ENCODE measurements at regions not wholly inside any gene's neighbourhood (a gene's known extent, or its start where the extent isn't known, plus 50 kb on each side); places are given as distances from the start of the nearest gene placed in this dataset.
A peak's percentile ranks its signal among the peaks of the same experiment; 100 is the strongest.
"Not testable (repeated sequence)": the region's sequence is repeated elsewhere in the genome, so short reads cannot be mapped to it uniquely, and the experiment has no call there.

DNA sequence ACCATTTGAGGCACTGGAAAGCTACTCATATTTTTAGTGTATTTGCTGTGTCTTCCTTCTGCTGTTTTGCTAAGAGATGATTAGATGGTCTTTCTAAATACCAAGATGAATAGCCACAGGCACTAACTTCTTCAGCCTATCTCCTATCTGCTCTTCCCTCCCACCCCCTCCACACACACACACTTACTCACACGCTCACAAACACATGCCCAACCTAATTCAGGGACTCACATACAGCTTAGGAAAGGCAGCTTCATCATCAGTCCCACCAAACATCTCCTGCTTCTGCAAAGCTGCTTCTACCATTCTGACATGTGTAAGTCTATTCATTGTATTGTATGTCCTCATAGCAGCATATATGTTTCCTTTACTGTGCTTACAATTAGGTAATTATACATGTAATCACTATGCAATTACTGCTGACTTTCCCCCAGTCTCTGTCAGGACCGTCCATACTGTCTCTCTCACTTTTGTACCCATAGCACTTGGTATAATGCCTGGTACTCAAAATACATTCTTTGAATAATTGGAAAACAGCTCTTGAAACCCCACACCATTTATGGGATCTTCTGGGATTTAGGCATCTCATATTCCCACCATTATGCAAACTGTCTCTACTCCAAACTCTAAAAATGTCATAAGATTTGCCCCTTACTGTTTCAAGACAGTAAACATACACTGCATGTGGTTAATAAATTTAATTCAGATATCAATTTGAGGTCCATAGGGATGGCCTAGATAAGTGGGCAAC, 83.3 kb upstream of the HIF1A start:
- Histone ChIP-seq H2BK5ac (ENCODE audit: low read depth, low read length, poor library complexity, severe bottlenecking) (no peak overlapping the region), H4K8ac (ENCODE audit: low read length) (peak overlapping the region; percentile 45), H3K9me3 (ENCODE audit: control insufficient read depth, low read length) (no peaks in the 10 kb centered on the region), H3K4me1 (ENCODE audit: control insufficient read depth, insufficient read depth, low read depth, low read length) (peaks cover 14% of the 10 kb centered on the region), H3K27me3 (ENCODE audit: control insufficient read depth in 1 of 2, insufficient read depth in 1 of 2, low read length in 2 of 2) (no peaks in the 10 kb centered on the region), H2AFZ (ENCODE audit: low read depth, low read length) (no peak overlapping the region), H2BK12ac (ENCODE audit: low read length in 2 of 2) (peak overlapping the region in 1 of 2 experiments; percentile 69), H2AK5ac (ENCODE audit: low read length, severe bottlenecking) (peak overlapping the region; percentile 17), H3K4ac (ENCODE audit: low read depth in 1 of 2, low read length in 2 of 2) (peak overlapping the region in 1 of 2 experiments; percentile 32), H2BK15ac (ENCODE audit: low read depth, poor library complexity, severe bottlenecking) (no peak overlapping the region), H3K79me1 (replicated peaks; ENCODE audit: low read length, poor library complexity, severe bottlenecking) (peaks cover 8% of the 10 kb centered on the region), H3K14ac (ENCODE audit: low read length in 2 of 2) (no peak overlapping the region), H3K4me3 (ENCODE audit: insufficient read depth in 1 of 2, low read depth in 1 of 2, low read length in 2 of 2) (no peak overlapping the region), H2BK120ac (ENCODE audit: low read depth, low read length) (no peak overlapping the region), H3K4me2 (ENCODE audit: low read length, poor library complexity, severe bottlenecking) (no peak overlapping the region), H3K9ac (ENCODE audit: low read length) (no peak overlapping the region), H4K91ac (ENCODE audit: low read length) (peak overlapping the region; percentile 58), H3K27ac (ENCODE audit: low read length, poor library complexity, severe bottlenecking) (no peak overlapping the region), H3K23ac (ENCODE audit: low read length in 2 of 2) (no peak overlapping the region), H3K18ac (ENCODE audit: low read depth in 1 of 2, low read length in 2 of 2) (no peak overlapping the region), H3K36me3 (ENCODE audit: control insufficient read depth in 1 of 2, insufficient read depth in 2 of 2, low read depth in 1 of 2, low read length in 2 of 2) (no peaks in the 10 kb centered on the region)
- 83% methylated on average over 2 of the region's 2 CpGs for WGBS
- DNase-seq, result peak; percentile 47

DNA sequence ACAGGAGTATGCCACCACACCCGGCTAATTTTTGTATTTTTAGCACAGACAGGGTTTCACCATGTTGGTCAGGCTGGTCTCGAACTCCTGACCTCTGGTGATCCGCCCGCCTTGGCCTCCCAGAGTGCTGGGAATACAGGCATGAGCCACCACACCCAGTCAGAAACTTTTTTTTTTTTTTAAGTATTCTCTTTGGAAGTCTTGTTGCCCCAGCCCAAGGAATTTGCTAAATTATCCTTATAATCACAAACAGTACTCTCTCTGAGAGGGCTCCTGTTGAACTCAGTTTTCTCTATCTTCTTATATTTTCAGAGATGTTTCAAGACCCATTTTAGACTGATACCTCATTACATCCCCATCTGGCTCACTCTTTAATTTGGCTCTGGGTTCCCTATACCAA, 82.3 kb upstream of the HIF1A start:
- H4K8ac ChIP-seq (ENCODE audit: low read length); H2BK5ac ChIP-seq (ENCODE audit: low read depth, low read length, poor library complexity, severe bottlenecking); H3K14ac ChIP-seq (ENCODE audit: low read length in 2 of 2); H4K91ac ChIP-seq (ENCODE audit: low read length); H3K9ac ChIP-seq (ENCODE audit: low read length); H3K27ac ChIP-seq (ENCODE audit: low read length, poor library complexity, severe bottlenecking); H3K4me2 ChIP-seq (ENCODE audit: low read length, poor library complexity, severe bottlenecking); H3K36me3 ChIP-seq (ENCODE audit: control insufficient read depth in 1 of 2, insufficient read depth in 2 of 2, low read depth in 1 of 2, low read length in 2 of 2); H2BK12ac ChIP-seq (ENCODE audit: low read length in 2 of 2); H3K9me3 ChIP-seq (ENCODE audit: control insufficient read depth, low read length); H3K18ac ChIP-seq (ENCODE audit: low read depth in 1 of 2, low read length in 2 of 2); H3K23ac ChIP-seq (ENCODE audit: low read length in 2 of 2); DNase-seq; H2BK120ac ChIP-seq (ENCODE audit: low read depth, low read length); H3K4ac ChIP-seq (ENCODE audit: low read depth in 1 of 2, low read length in 2 of 2); H3K79me1 ChIP-seq (replicated peaks; ENCODE audit: low read length, poor library complexity, severe bottlenecking); H3K27me3 ChIP-seq (ENCODE audit: control insufficient read depth in 1 of 2, insufficient read depth in 1 of 2, low read length in 2 of 2); H2AK5ac ChIP-seq (ENCODE audit: low read length, severe bottlenecking); H3K4me3 ChIP-seq (ENCODE audit: insufficient read depth in 1 of 2, low read depth in 1 of 2, low read length in 2 of 2); H2AFZ ChIP-seq (ENCODE audit: low read depth, low read length); H2BK15ac ChIP-seq (ENCODE audit: low read depth, poor library complexity, severe bottlenecking): not testable (repeated sequence)
- 95% methylated on average over 4 of the region's 4 CpGs for WGBS
- H3K4me1 ChIP-seq (ENCODE audit: control insufficient read depth, insufficient read depth, low read depth, low read length), result peaks cover 12% of the 10 kb centered on the region

DNA sequence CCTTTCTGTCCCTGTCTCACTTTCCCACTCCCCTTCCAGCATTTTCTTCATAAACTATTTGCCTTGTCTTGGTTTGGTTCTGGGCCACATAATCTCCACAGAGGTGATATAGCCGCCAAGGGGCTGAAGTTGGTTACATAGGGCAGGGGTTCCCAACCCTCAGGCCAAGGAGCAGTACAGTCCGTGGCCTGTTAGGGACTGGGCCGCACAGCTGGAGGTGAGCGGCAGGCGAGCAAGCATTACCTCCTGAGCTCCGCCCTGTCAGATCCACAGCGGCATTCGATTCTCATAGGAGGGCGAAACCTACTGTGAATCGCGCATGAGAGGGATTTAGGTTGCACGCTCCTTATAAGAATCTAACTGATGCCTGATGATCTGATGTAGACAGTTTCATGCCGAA, 80.6 kb upstream of the HIF1A start:
- H3K4me2 ChIP-seq (ENCODE audit: low read length, poor library complexity, severe bottlenecking), result no peak overlapping the region
- no peak overlapping the region for H3K4ac ChIP-seq (ENCODE audit: low read depth in 1 of 2, low read length in 2 of 2)
- no peak overlapping the region for H3K9ac ChIP-seq (ENCODE audit: low read length)
- H2AFZ ChIP-seq (ENCODE audit: low read depth, low read length), result no peak overlapping the region
- H2BK5ac ChIP-seq (ENCODE audit: low read depth, low read length, poor library complexity, severe bottlenecking), result peak overlapping the region; percentile 3
- H3K36me3 ChIP-seq (ENCODE audit: control insufficient read depth in 1 of 2, insufficient read depth in 2 of 2, low read depth in 1 of 2, low read length in 2 of 2), result no peaks in the 10 kb centered on the region
- H3K4me3 ChIP-seq (ENCODE audit: insufficient read depth in 1 of 2, low read depth in 1 of 2, low read length in 2 of 2), result no peak overlapping the region
- H3K27ac ChIP-seq (ENCODE audit: low read length, poor library complexity, severe bottlenecking), result no peak overlapping the region
- H3K4me1 ChIP-seq (ENCODE audit: control insufficient read depth, insufficient read depth, low read depth, low read length), result peaks cover 9% of the 10 kb centered on the region
- WGBS, result 96% methylated on average over 13 of the region's 13 CpGs
- no peak overlapping the region for H2BK120ac ChIP-seq (ENCODE audit: low read depth, low read length)
- no peak overlapping the region for H3K18ac ChIP-seq (ENCODE audit: low read depth in 1 of 2, low read length in 2 of 2)
- peak overlapping the region; percentile 97 for H2AK5ac ChIP-seq (ENCODE audit: low read length, severe bottlenecking)
- no peak overlapping the region for H3K14ac ChIP-seq (ENCODE audit: low read length in 2 of 2)
- no peaks in the 10 kb centered on the region for H3K9me3 ChIP-seq (ENCODE audit: control insufficient read depth, low read length)
- peak overlapping the region in 1 of 2 experiments; percentile 70 for H2BK12ac ChIP-seq (ENCODE audit: low read length in 2 of 2)
- peak overlapping the region; percentile 45 for H4K91ac ChIP-seq (ENCODE audit: low read length)
- peaks cover 8% of the 10 kb centered on the region for H3K79me1 ChIP-seq (replicated peaks; ENCODE audit: low read length, poor library complexity, severe bottlenecking)
- no peak for DNase-seq
- no peaks in the 10 kb centered on the region for H3K27me3 ChIP-seq (ENCODE audit: control insufficient read depth in 1 of 2, insufficient read depth in 1 of 2, low read length in 2 of 2)
- no peak overlapping the region for H4K8ac ChIP-seq (ENCODE audit: low read length)
- H3K23ac ChIP-seq (ENCODE audit: low read length in 2 of 2), result no peak overlapping the region
- H2BK15ac ChIP-seq (ENCODE audit: low read depth, poor library complexity, severe bottlenecking), result no peak overlapping the region

DNA sequence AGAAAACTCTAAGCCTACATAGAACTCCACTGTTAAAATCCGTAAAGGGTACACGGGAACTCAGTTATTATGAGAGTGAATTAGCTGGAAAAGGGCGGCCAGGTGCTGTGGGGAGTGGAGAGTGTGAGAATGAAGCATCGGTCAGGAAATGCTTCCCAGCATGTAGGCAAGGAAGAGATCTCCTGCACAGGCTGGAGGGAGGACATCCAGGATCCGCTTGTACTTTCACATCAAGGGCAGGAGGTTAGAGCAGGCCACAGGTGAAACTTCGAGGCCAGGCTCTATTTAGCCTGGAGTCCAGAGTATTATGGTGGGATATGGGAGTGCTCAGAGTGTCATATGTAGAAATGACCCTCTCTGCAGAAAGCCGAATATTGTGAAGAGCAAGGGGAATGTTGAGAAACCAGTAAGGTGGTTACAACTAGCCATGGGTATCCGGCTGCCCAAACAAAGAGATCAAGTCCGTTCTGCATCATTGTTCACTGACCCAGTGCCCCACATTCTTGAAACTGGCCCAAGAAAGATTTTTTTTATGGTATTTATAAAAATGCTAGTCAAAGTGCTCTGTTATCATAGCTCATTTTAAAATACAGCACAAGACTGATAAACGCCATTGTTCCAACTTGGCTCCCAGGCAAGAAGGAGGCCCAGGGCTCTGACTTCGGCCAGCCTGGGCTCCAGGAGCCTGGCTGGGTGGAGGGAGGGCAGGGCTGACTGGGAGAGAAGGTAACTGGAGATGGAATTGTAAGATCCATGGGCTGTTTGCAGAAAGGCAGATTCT, 79.4 kb upstream of the HIF1A start:
- Histone ChIP-seq H3K9me3 (ENCODE audit: control insufficient read depth, low read length) (no peaks in the 10 kb centered on the region), H3K36me3 (ENCODE audit: control insufficient read depth in 1 of 2, insufficient read depth in 2 of 2, low read depth in 1 of 2, low read length in 2 of 2) (no peaks in the 10 kb centered on the region), H2AK5ac (ENCODE audit: low read length, severe bottlenecking) (peak overlapping the region; percentile 95), H2BK15ac (ENCODE audit: low read depth, poor library complexity, severe bottlenecking) (peak overlapping the region; percentile 44), H4K91ac (ENCODE audit: low read length) (peak overlapping the region; percentile 90), H3K18ac (ENCODE audit: low read depth in 1 of 2, low read length in 2 of 2) (peak overlapping the region; percentile 86 to 88), H2AFZ (ENCODE audit: low read depth, low read length) (no peak overlapping the region), H4K8ac (ENCODE audit: low read length) (peak overlapping the region; percentile 93), H3K9ac (ENCODE audit: low read length) (peak overlapping the region; percentile 71), H3K4me1 (ENCODE audit: control insufficient read depth, insufficient read depth, low read depth, low read length) (peaks cover 7% of the 10 kb centered on the region), H3K14ac (ENCODE audit: low read length in 2 of 2) (no peak overlapping the region), H3K4ac (ENCODE audit: low read depth in 1 of 2, low read length in 2 of 2) (peak overlapping the region; percentile 46 to 56), H2BK120ac (ENCODE audit: low read depth, low read length) (peak overlapping the region; percentile 55), H3K23ac (ENCODE audit: low read length in 2 of 2) (no peak overlapping the region), H3K79me1 (replicated peaks; ENCODE audit: low read length, poor library complexity, severe bottlenecking) (peaks cover 8% of the 10 kb centered on the region), H3K27ac (ENCODE audit: low read length, poor library complexity, severe bottlenecking) (peak overlapping the region; percentile 100), H3K4me2 (ENCODE audit: low read length, poor library complexity, severe bottlenecking) (peak overlapping the region; percentile 66), H2BK12ac (ENCODE audit: low read length in 2 of 2) (peak overlapping the region; percentile 78 to 95), H2BK5ac (ENCODE audit: low read depth, low read length, poor library complexity, severe bottlenecking) (peak overlapping the region; percentile 88), H3K4me3 (ENCODE audit: insufficient read depth in 1 of 2, low read depth in 1 of 2, low read length in 2 of 2) (peak overlapping the region in 1 of 2 experiments; percentile 10), H3K27me3 (ENCODE audit: control insufficient read depth in 1 of 2, insufficient read depth in 1 of 2, low read length in 2 of 2) (no peaks in the 10 kb centered on the region)
- WGBS, result 89% methylated on average over 10 of the region's 11 CpGs
- no peak for DNase-seq
